Suprapubic skin (tissue), 4 donors: ENCODE measurements at regions not wholly inside any gene's neighbourhood (a gene's known extent, or its start where the extent isn't known, plus 50 kb on each side); places are given as distances from the start of the nearest gene placed in this dataset.

Experiments
- EP300 ChIP-seq: sonication (generic); formaldehyde crosslinking; IDR thresholded peaks from one replicate; pipeline ENCODE4 v1.6.1; 2017; ENCODE audit warnings: antibody characterized with exemption
- POLR2A ChIP-seq, 2 donors: fragments of 450-650 bp; IDR thresholded peaks; one replicate each; pipeline ENCODE4 v1.6.1; 2017; ENCODE audit warnings: antibody characterized with exemption in 2 of 2, mild to moderate bottlenecking in 2 of 2, moderate library complexity in 2 of 2
- POLR2AphosphoS5 ChIP-seq, 3 donors: sonication (generic); formaldehyde crosslinking; IDR thresholded peaks; one replicate each; pipeline ENCODE4 v1.6.1; 2017; ENCODE audit warnings: antibody characterized with exemption in 3 of 3
- TF ChIP-seq, protein P1 (sequence below), 2 donors: fragments of 200-600 bp in 1 of 2; fragments of 450-650 bp in 1 of 2; sonication (generic) in 1 of 2; IDR thresholded peaks; one replicate each; pipeline ENCODE4 v1.5.1; 2016 to 2019; ENCODE audit warnings: antibody characterized with exemption in 2 of 2, mild to moderate bottlenecking in 1 of 2, moderate library complexity in 1 of 2

DNA sequence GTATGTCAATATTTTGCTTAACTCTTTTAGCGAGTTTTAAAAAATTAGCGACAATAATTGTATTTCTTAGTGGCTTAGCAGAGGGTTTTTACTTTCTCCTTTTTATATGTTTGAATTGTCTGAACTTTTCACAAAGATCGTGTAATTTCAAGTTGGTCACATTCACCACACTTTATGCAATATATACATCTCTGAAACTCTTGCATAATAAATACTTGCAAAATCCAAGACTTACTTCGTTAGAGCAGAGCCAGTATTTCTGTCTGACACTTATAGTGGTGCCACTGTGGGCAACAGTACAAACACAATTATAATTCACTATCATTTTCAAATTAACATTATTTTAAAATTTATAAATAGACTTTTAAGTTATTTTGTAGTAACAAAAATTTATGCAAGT, 62.0 kb downstream of the SUCNR1 start:
- TF ChIP-seq, protein P1, sequence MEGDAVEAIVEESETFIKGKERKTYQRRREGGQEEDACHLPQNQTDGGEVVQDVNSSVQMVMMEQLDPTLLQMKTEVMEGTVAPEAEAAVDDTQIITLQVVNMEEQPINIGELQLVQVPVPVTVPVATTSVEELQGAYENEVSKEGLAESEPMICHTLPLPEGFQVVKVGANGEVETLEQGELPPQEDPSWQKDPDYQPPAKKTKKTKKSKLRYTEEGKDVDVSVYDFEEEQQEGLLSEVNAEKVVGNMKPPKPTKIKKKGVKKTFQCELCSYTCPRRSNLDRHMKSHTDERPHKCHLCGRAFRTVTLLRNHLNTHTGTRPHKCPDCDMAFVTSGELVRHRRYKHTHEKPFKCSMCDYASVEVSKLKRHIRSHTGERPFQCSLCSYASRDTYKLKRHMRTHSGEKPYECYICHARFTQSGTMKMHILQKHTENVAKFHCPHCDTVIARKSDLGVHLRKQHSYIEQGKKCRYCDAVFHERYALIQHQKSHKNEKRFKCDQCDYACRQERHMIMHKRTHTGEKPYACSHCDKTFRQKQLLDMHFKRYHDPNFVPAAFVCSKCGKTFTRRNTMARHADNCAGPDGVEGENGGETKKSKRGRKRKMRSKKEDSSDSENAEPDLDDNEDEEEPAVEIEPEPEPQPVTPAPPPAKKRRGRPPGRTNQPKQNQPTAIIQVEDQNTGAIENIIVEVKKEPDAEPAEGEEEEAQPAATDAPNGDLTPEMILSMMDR (IDR thresholded peaks at IDR 0.05): no peak
- TF ChIP-seq POLR2A (IDR thresholded peaks at IDR 0.05): no peak
- TF ChIP-seq POLR2AphosphoS5 (IDR thresholded peaks at IDR 0.05): no peak
- TF ChIP-seq EP300: no peak
